Activated CD8-positive, alpha-beta T cell treated with anti-CD3 and anti-CD28 coated beads for 36 hours (primary cell): ENCODE measurements at regions not wholly inside any gene's neighbourhood (a gene's known extent, or its start where the extent isn't known, plus 50 kb on each side); places are given as distances from the start of the nearest gene placed in this dataset.
A peak's percentile ranks its signal among the peaks of the same experiment; 100 is the strongest.

Experiments used
- ATAC-seq: fragments of 200-7000 bp; cut with Tn5 transposase; one replicate; pipeline ENCODE4 v1.10.0; 2021; ENCODE audit warnings: mild to moderate bottlenecking, moderate library complexity
- CTCF ChIA-PET: fragments of 350-600 bp; sonication (Branson Sonifier 250); formaldehyde crosslinking; loops from one replicate; lab custom pipeline; 2021; ENCODE audit warnings: antibody characterized with exemption; lab: Charles Lee
- POLR2A ChIA-PET: fragments of 350-600 bp; sonication (Branson Sonifier 250); formaldehyde crosslinking; loops from one replicate; lab custom pipeline; 2021; ENCODE audit warnings: antibody characterized with exemption; lab: Charles Lee
- DNase-seq: peaks from one replicate; pipeline ENCODE4 v3.0.0-alpha.2; 2020
- H3K27ac Mint-ChIP-seq: one replicate; pipeline ENCODE4 v1.8.0; 2021; ENCODE audit warnings: mild to moderate bottlenecking, mixed read lengths
- H3K27me3 Mint-ChIP-seq: one replicate; pipeline ENCODE4 v1.8.0; 2021; ENCODE audit warnings: mixed read lengths
- H3K36me3 Mint-ChIP-seq: one replicate; pipeline ENCODE4 v1.8.0; 2021; ENCODE audit warnings: low read depth, mixed read lengths
- H3K4me1 Mint-ChIP-seq: one replicate; pipeline ENCODE4 v1.8.0; 2021; ENCODE audit warnings: low read depth, mixed read lengths
- H3K4me3 Mint-ChIP-seq: one replicate; pipeline ENCODE4 v1.8.0; 2021; ENCODE audit warnings: mild to moderate bottlenecking, moderate library complexity, mixed read lengths
- H3K9me3 Mint-ChIP-seq: one replicate; pipeline ENCODE4 v1.8.0; 2021; ENCODE audit warnings: mixed read lengths
- CTCF ChIP-seq: fragments of 200-600 bp; IDR thresholded peaks from one replicate; pipeline ENCODE4 v1.8.0; 2022; ENCODE audit warnings: antibody characterized with exemption, mild to moderate bottlenecking
- intact Hi-C: fragments of 100-400 bp; cut with micrococcal nuclease; formaldehyde crosslinking; loops from one replicate; pipeline ENCODE4 v1.10.0; 2022

DNA sequence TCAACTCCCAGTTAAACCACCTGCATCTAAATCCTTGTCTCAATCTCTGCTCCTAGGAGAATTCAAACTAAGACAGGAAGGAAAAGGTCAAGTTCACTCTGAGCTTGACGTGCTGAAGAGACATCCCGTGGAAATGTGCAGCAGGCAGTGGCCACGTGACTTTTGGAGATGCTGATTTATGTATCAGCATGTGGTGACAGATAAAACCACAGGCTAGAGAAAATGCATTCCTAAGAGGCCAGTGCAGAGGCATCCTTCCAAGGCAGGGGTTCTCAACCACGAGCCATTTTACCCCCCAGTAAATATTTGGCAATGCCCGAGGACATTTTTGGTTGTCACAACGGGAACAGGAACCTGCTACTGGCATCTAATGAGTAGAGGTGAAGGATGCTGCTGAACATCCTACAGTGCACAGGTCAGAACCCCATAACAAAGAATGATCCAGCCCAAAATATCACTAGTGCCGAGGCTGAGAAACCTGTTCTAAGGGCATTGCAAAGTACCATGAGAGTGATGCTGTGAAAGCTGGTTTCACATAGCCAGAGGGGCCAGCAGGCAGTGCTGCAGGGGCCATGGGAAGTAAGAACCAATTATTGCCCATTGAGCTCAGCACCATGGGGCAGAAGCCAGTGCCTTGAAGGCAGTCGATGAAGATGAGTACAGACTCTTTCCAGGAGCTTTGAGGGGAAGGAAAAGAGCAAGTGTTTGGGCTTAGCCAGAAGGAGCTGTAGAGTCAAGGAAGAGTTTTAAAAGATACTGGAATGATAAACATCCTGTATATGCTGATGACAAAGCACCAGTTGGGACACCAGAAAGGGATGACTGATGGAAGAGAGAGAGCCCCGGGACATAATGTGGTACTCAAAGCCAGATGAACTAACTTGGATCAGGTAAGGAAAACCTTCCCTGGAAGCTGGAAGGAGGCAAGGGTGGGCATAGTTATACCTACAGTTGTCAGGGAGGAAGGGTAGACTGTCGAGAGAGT lies 174.6 kb downstream of the HAUS1 start:
- intact Hi-C loops, result no loop called here
- H3K36me3 Mint-ChIP-seq, result no peaks in the 10 kb centered on the region
- CTCF ChIA-PET, result interaction anchor here (1.1 to 6.3 kb wide), 8 partner anchors 19 to 379 kb away, joined by 3 to 34 read pairs (median 8); a partner anchor contains a TSS
- H3K4me1 Mint-ChIP-seq, result peaks cover 4% of the 10 kb centered on the region
- no peaks in the 10 kb centered on the region for H3K27me3 Mint-ChIP-seq
- no peak overlapping the region for H3K4me3 Mint-ChIP-seq
- ATAC-seq, result no peak
- H3K27ac Mint-ChIP-seq, result no peak overlapping the region
- POLR2A ChIA-PET, result no interaction called here
- DNase-seq, result peak; percentile 19
- H3K9me3 Mint-ChIP-seq, result no peaks in the 10 kb centered on the region
- no peak for TF ChIP-seq CTCF

DNA sequence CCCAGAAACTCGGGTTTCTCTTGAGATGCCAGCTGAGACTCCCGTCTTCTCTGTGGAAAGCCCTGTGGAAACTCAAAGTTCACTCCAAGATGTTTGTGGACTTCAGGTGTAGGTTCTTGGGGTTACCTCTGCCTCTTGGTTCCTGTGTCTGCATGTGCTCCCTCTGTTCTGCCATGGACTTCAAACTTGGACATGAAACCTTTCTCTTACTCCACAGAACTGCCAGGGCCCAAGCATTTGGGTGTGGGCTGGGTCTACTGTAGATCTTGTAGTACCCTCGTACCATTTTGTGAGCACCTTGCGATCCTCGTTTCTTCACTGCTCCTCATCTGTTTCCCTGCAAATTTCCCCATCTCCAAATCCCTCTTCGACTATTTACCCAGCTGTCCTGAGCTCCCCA lies 175.5 kb downstream of the HAUS1 start:
- Mint-ChIP-seq H3K27ac (no peak overlapping the region), H3K4me1 (peaks cover 4% of the 10 kb centered on the region), H3K36me3 (no peaks in the 10 kb centered on the region), H3K27me3 (no peaks in the 10 kb centered on the region), H3K9me3 (no peaks in the 10 kb centered on the region), H3K4me3 (no peak overlapping the region)
- no peak for TF ChIP-seq CTCF
- no peak for DNase-seq
- intact Hi-C loops, result loop anchor here (5.0 kb wide), 2 partner anchors 203 to 378 kb away; partner anchors contain the start of gene LOXHD1
- ATAC-seq, result no peak
- ChIA-PET POLR2A (no interaction called here), CTCF (interaction anchor here (1.0 to 6.3 kb wide), 8 partner anchors 18 to 381 kb away, joined by 3 to 56 read pairs (median 18); partner anchors contain the start of gene LOXHD1)

- peak; percentile 96 for TF ChIP-seq CTCF
- H3K27ac Mint-ChIP-seq, result no peak overlapping the region
- CTCF ChIA-PET, result interaction anchor here (0.6 to 6.3 kb wide), 39 partner anchors 9 to 403 kb away, joined by 3 to 56 read pairs (median 4); partner anchors contain the start of gene LOXHD1
- peak; percentile 79 for DNase-seq
- no peaks in the 10 kb centered on the region for H3K27me3 Mint-ChIP-seq
- no peaks in the 10 kb centered on the region for H3K36me3 Mint-ChIP-seq
- peaks cover 4% of the 10 kb centered on the region for H3K4me1 Mint-ChIP-seq
- POLR2A ChIA-PET, result interaction anchor here (1.1 kb wide), 1 partner anchor 109 kb away, joined by 4 read pairs; no protein-coding TSS in a partner anchor
- intact Hi-C loops, result loop anchor here (5.0 kb wide), 2 partner anchors 201 to 376 kb away; partner anchors contain the start of gene LOXHD1
- peak; percentile 96 for ATAC-seq
- no peak overlapping the region for H3K4me3 Mint-ChIP-seq
- H3K9me3 Mint-ChIP-seq, result no peaks in the 10 kb centered on the region
These were observed 177.3 kb downstream of the HAUS1 start for GRCh38 chr18:46281185-46282176.

DNA sequence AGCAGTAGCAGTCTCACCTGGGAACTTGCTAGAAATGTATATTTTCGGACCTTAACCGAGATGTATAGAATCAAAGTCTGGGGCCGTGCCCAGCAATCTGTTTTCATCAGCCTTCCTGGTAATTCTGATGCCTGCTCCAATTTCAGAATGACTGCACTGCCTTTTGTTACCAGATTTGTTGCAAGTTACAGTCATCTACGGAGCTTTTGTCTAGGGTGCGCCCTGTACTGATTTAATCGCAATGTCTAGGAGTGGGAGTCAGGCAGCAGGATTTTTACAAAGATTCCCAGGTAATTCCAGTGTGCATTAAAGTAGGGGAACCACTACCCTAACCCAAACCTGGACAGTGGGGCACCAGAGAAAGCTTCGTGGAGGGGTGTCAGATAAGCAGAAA lies 178.0 kb downstream of the HAUS1 start:
- Mint-ChIP-seq H3K27me3 (no peaks in the 10 kb centered on the region), H3K36me3 (no peaks in the 10 kb centered on the region), H3K4me3 (no peak overlapping the region), H3K27ac (no peak overlapping the region), H3K9me3 (no peaks in the 10 kb centered on the region), H3K4me1 (peaks cover 4% of the 10 kb centered on the region)
- ChIA-PET CTCF (interaction anchor here (0.6 to 6.3 kb wide), 16 partner anchors 8 to 403 kb away, joined by 3 to 56 read pairs (median 6); partner anchors contain the start of gene LOXHD1), POLR2A (interaction anchor here (1.1 kb wide), 1 partner anchor 109 kb away, joined by 4 read pairs; no protein-coding TSS in a partner anchor)
- no peak for ATAC-seq
- no peak for DNase-seq
- no peak for TF ChIP-seq CTCF
- intact Hi-C loops, result loop anchor here (5.0 kb wide), 2 partner anchors 200 to 375 kb away; partner anchors contain the start of gene LOXHD1
